HepG2 (cell line): ENCODE measurements at regions not wholly inside any gene's neighbourhood (a gene's known extent, or its start where the extent isn't known, plus 50 kb on each side); places are given as distances from the start of the nearest gene placed in this dataset.

Experiments used
- E2F2 ChIP-seq: sonication (generic); formaldehyde crosslinking; IDR thresholded peaks from 2 replicates; pipeline ENCODE4 v1.4.0; 2020; ENCODE audit warnings: missing genetic modification reagents, borderline replicate concordance
- GMEB2 ChIP-seq: IDR thresholded peaks from 2 replicates; pipeline ENCODE4 v1.6.1; 2016; ENCODE audit warnings: missing biosample characterization, missing genetic modification reagents, low read depth
- HDAC2 ChIP-seq: sonication (generic); formaldehyde crosslinking; IDR thresholded peaks from 2 replicates; pipeline ENCODE4 v1.4.0; 2020; ENCODE audit warnings: missing genetic modification reagents
- MTF2 ChIP-seq: sonication (generic); formaldehyde crosslinking; IDR thresholded peaks from 2 replicates; pipeline ENCODE4 v1.5.0; 2020; ENCODE audit warnings: missing genetic modification reagents, borderline replicate concordance
- SRF ChIP-seq: IDR thresholded peaks from 2 replicates; pipeline ENCODE4 v1.6.1; 2011; ENCODE audit warnings: mild to moderate bottlenecking, low read depth, low read length, moderate library complexity
- STAG1 ChIP-seq: sonication (generic); formaldehyde crosslinking; IDR thresholded peaks from 2 replicates; pipeline ENCODE4 v1.4.0; 2020; ENCODE audit warnings: missing genetic modification reagents
- TAF15 ChIP-seq: fragments of 200-400 bp; formaldehyde crosslinking; IDR thresholded peaks from one replicate; pipeline ENCODE4 v1.6.1; 2018; ENCODE audit warnings: mild to moderate bottlenecking, low read depth, low read length; ENCODE audit not compliant: poor library complexity, severe bottlenecking
- U2AF1 ChIP-seq: fragments of 200-400 bp; formaldehyde crosslinking; optimal IDR thresholded peaks from 2 replicates; pipeline ENCODE3; 2017; ENCODE audit warnings: mild to moderate bottlenecking, low read depth, low read length
- USF2 ChIP-seq, 2 experiments: sonication (generic) in 1 of 2; formaldehyde crosslinking in 1 of 2; IDR thresholded peaks; 2 replicates each; pipeline versions ENCODE4 v1.5.1 to v1.6.1; 2011 to 2020; ENCODE audit warnings: borderline replicate concordance in 1 of 2, low read depth in 1 of 2, low read length in 1 of 2, mild to moderate bottlenecking in 1 of 2, missing genetic modification reagents in 1 of 2, moderate library complexity in 1 of 2
- YY1 ChIP-seq: IDR thresholded peaks from 2 replicates; pipeline ENCODE4 v1.6.1; 2011; ENCODE audit warnings: low read length, low read depth, moderate library complexity, mild to moderate bottlenecking; ENCODE audit not compliant: insufficient read depth, insufficient replicate concordance
- ZBTB46 ChIP-seq: sonication (generic); formaldehyde crosslinking; IDR thresholded peaks from 2 replicates; pipeline ENCODE4 v1.4.0; 2020; ENCODE audit warnings: mild to moderate bottlenecking, missing genetic modification reagents, borderline replicate concordance
- ZNF124 ChIP-seq: sonication (generic); formaldehyde crosslinking; IDR thresholded peaks from 2 replicates; pipeline ENCODE4 v1.4.0; 2020; ENCODE audit warnings: missing genetic modification reagents
- ZNF263 ChIP-seq: sonication (generic); formaldehyde crosslinking; IDR thresholded peaks from 2 replicates; pipeline ENCODE4 v1.4.0; 2020; ENCODE audit warnings: missing genetic modification reagents
- ZNF503 ChIP-seq: sonication (generic); formaldehyde crosslinking; IDR thresholded peaks from 2 replicates; pipeline ENCODE4 v1.4.0; 2020; ENCODE audit warnings: missing genetic modification reagents
- ZNF605 ChIP-seq: sonication (generic); formaldehyde crosslinking; IDR thresholded peaks from 2 replicates; pipeline ENCODE4 v1.8.0; 2022; ENCODE audit warnings: mild to moderate bottlenecking, missing genetic modification reagents
- TF ChIP-seq, protein P1 (sequence below): IDR thresholded peaks from 2 replicates; pipeline ENCODE4 v1.6.1; 2018; ENCODE audit warnings: missing genetic modification reagents
- TF ChIP-seq, protein P2 (sequence below): sonication (generic); formaldehyde crosslinking; IDR thresholded peaks from 2 replicates; pipeline ENCODE4 v1.8.0; 2022; ENCODE audit warnings: missing genetic modification reagents, low read depth, mild to moderate bottlenecking, borderline replicate concordance

- TF ChIP-seq, protein P1, sequence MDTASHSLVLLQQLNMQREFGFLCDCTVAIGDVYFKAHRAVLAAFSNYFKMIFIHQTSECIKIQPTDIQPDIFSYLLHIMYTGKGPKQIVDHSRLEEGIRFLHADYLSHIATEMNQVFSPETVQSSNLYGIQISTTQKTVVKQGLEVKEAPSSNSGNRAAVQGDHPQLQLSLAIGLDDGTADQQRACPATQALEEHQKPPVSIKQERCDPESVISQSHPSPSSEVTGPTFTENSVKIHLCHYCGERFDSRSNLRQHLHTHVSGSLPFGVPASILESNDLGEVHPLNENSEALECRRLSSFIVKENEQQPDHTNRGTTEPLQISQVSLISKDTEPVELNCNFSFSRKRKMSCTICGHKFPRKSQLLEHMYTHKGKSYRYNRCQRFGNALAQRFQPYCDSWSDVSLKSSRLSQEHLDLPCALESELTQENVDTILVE (CRISPR knock-in tag), result peak; percentile 44; the same call in 1 of the 2 replicates
- peak; percentile 88 for TF ChIP-seq HDAC2 (CRISPR knock-in tag)
- TF ChIP-seq, protein P2, sequence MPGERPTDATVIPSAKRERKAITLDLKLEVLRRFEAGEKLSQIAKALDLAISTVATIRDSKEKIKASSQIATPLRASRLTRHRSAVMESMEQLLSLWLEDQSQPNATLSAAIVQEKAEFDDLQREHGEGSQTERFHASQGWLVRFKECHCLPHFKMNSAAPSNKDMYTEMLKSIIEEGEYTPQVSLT (CRISPR knock-in tag), result no peak
- TF ChIP-seq YY1, result peak; percentile 37
- no peak for TF ChIP-seq ZNF503 (CRISPR knock-in tag)
- 0 out of 2 replicates have a peak, but pooled peaks have one; percentile 63 for TF ChIP-seq MTF2 (CRISPR knock-in tag)
- TF ChIP-seq ZBTB46, result no peak
- 0 out of 2 replicates have a peak, but pooled peaks have one; percentile 39 for TF ChIP-seq ZNF124
- no peak for TF ChIP-seq E2F2 (CRISPR knock-in tag)
- TF ChIP-seq U2AF1, result no peak
- no peak for TF ChIP-seq GMEB2 (CRISPR knock-in tag)
- TF ChIP-seq TAF15, result no peak
- TF ChIP-seq ZNF263 (CRISPR knock-in tag), result no peak
- no peak for TF ChIP-seq SRF
- peak; percentile 1 for TF ChIP-seq ZNF605 (CRISPR knock-in tag)
- no peak for TF ChIP-seq USF2 (IDR thresholded peaks at IDR 0.05; ENCODE audit: low read depth, low read length)
- TF ChIP-seq USF2 (CRISPR knock-in tag; IDR thresholded peaks at IDR 0.05; ENCODE audit: borderline replicate concordance), result no peak; the same call in 1 of the 2 replicates
- 0 out of 2 replicates have a peak, but pooled peaks have one; percentile 15 for TF ChIP-seq STAG1
Measured at GRCh38 chr6:37103169-37104039, 66.5 kb upstream of the PIM1 start (continued).
